HCT116 (cell line): ENCODE measurements at regions not wholly inside any gene's neighbourhood (a gene's known extent, or its start where the extent isn't known, plus 50 kb on each side); places are given as distances from the start of the nearest gene placed in this dataset.

Source experiments
- ATAC-seq: fragments of 200-7000 bp; cut with Tn5 transposase; 2 replicates; pipeline ENCODE4 v1.9.1; 2020; ENCODE audit warnings: mild to moderate bottlenecking, moderate library complexity
- BruUV-seq: library from RNA; stranded (reverse); fragments of 400-500 nt; replicated peaks from 2 replicates; lab custom pipeline; 2021; lab: Mats Ljungman, UMichigan
- CTCF ChIA-PET: fragments of 300-600 bp; sonication (Branson Sonifier 250); formaldehyde crosslinking; loops from one replicate; lab custom pipeline; 2021; ENCODE audit warnings: antibody characterized with exemption; lab: Charles Lee
- POLR2A ChIA-PET: fragments of 300-600, 350-600 bp; sonication (Branson Sonifier 250); formaldehyde crosslinking; loops from one replicate; lab custom pipeline; 2021; ENCODE audit warnings: antibody characterized with exemption; lab: Charles Lee
- RAD21 ChIA-PET, 2 experiments: fragments of 300-600 bp; sonication (Branson Sonifier 250); formaldehyde crosslinking; loops; one replicate each; lab custom pipeline; 2023; ENCODE audit warnings: low total read pairs in 2 of 2; ENCODE audit not compliant: uncharacterized antibody in 2 of 2, unreplicated experiment in 2 of 2, low non-redundant PET in 1 of 2; lab: Charles Lee
- DNase-seq: peaks from one replicate; pipeline ENCODE4 v3.0.0-alpha.2; 2010; ENCODE audit warnings: low read depth, low spot score
- H2AFZ ChIP-seq: fragments of 200-600 bp; shearing (Covaris generic), sonication (generic); 2 replicates; pipeline ENCODE4 v1.6.1; 2017; ENCODE audit warnings: low read depth, mixed run types, mixed read lengths, antibody characterized with exemption, low read length; ENCODE audit not compliant: poor library complexity, severe bottlenecking
- H3K27ac ChIP-seq: 2 replicates; pipeline ENCODE4 v1.5.1; 2012; ENCODE audit warnings: low read depth, low read length
- H3K27me3 ChIP-seq: fragments of 200-600 bp; sonication (generic); 2 replicates; pipeline ENCODE4 v1.6.1; 2016; ENCODE audit warnings: mixed run types, low read length, mixed read lengths; ENCODE audit not compliant: insufficient read depth
- H3K36me3 ChIP-seq, 2 experiments: fragments of 200-500 bp in 1 of 2; fragments of 200-600 bp in 1 of 2; sonication (Bioruptor generic) in 1 of 2; sonication (generic) in 1 of 2; 2 replicates each; pipeline versions ENCODE4 v1.5.1 to v1.6.1; 2014 to 2016; ENCODE audit warnings: low read length in 2 of 2, inconsistent platforms in 1 of 2, mixed read lengths in 1 of 2, mixed run types in 1 of 2; ENCODE audit not compliant: insufficient read depth in 2 of 2, control insufficient read depth in 1 of 2
- H3K4me1 ChIP-seq, 2 experiments: fragments of 200-600 bp in 1 of 2; sonication (generic) in 1 of 2; 2 replicates each; pipeline versions ENCODE4 v1.5.1 to v1.6.1; 2012 to 2017; ENCODE audit warnings: low read length in 2 of 2, inconsistent platforms in 1 of 2, mild to moderate bottlenecking in 1 of 2, mixed read lengths in 1 of 2, mixed run types in 1 of 2, moderate library complexity in 1 of 2; ENCODE audit not compliant: insufficient read depth in 2 of 2, control insufficient read depth in 1 of 2
- H3K4me2 ChIP-seq: fragments of 200-600 bp; sonication (generic); 2 replicates; pipeline ENCODE4 v1.6.1; 2017; ENCODE audit warnings: mixed run types, low read length, mixed read lengths
- H3K4me3 ChIP-seq, 2 experiments: fragments of 200-600 bp in 1 of 2; sonication (generic) in 1 of 2; replicated peaks in 1 of 2; 2 replicates each; pipeline ENCODE4 v1.5.1; 2011 to 2016; ENCODE audit warnings: low read length in 2 of 2, control low read depth in 1 of 2, low read depth in 1 of 2, mild to moderate bottlenecking in 1 of 2, mixed read lengths in 1 of 2, mixed run types in 1 of 2
- H3K79me2 ChIP-seq: fragments of 200-600 bp; sonication (generic); 2 replicates; pipeline ENCODE4 v1.6.1; 2017; ENCODE audit warnings: mild to moderate bottlenecking, mixed run types, low read length, moderate library complexity, mixed read lengths; ENCODE audit not compliant: insufficient read depth
- H3K9ac ChIP-seq: fragments of 200-600 bp; sonication (generic); 2 replicates; pipeline ENCODE4 v1.6.1; 2016; ENCODE audit warnings: low read length, mixed read lengths
- H3K9me2 ChIP-seq: fragments of 200-600 bp; sonication (generic), shearing (Covaris generic); 2 replicates; pipeline ENCODE4 v1.6.1; 2017; ENCODE audit warnings: mixed run types, mild to moderate bottlenecking, moderate library complexity; ENCODE audit not compliant: insufficient read depth
- H3K9me3 ChIP-seq, 2 experiments: fragments of 200-500 bp in 1 of 2; fragments of 200-600 bp in 1 of 2; sonication (Bioruptor generic) in 1 of 2; sonication (generic) in 1 of 2; 2 replicates each; pipeline ENCODE4 v1.6.1; 2014 to 2017; ENCODE audit warnings: low read length in 2 of 2, mixed read lengths in 2 of 2, inconsistent platforms in 1 of 2, low read depth in 1 of 2, mild to moderate bottlenecking in 1 of 2, mixed run types in 1 of 2, moderate library complexity in 1 of 2; ENCODE audit not compliant: control insufficient read depth in 1 of 2, insufficient read depth in 1 of 2
- H4K20me1 ChIP-seq: fragments of 200-600 bp; sonication (generic), shearing (Covaris generic); 2 replicates; pipeline ENCODE4 v1.6.1; 2017; ENCODE audit warnings: mixed run types, mild to moderate bottlenecking, moderate library complexity; ENCODE audit not compliant: insufficient read depth
- CBX3 ChIP-seq: IDR thresholded peaks from 2 replicates; pipeline ENCODE4 v1.6.1; 2012; ENCODE audit warnings: low read depth
- CEBPB ChIP-seq: IDR thresholded peaks from 2 replicates; pipeline ENCODE4 v1.6.1; 2012; ENCODE audit warnings: low read depth
- CTCF ChIP-seq, 3 experiments: fragments of 200-600 bp in 1 of 3; sonication (generic) in 1 of 3; IDR thresholded peaks in 2 of 3; conservative IDR thresholded peaks in 1 of 3; 2 replicates each; pipeline ENCODE4 v1.5.1; 2012 to 2017; ENCODE audit warnings: low read depth in 2 of 3, low read length in 2 of 3, antibody characterized with exemption in 1 of 3, borderline replicate concordance in 1 of 3, control low read depth in 1 of 3, mild to moderate bottlenecking in 1 of 3, mixed read lengths in 1 of 3, mixed run types in 1 of 3, moderate library complexity in 1 of 3; ENCODE audit not compliant: insufficient read depth in 1 of 3
- ELF1 ChIP-seq: IDR thresholded peaks from 2 replicates; pipeline ENCODE4 v1.6.1; 2012; ENCODE audit warnings: low read depth, borderline replicate concordance
- EZH2 ChIP-seq: fragments of 200-600 bp; sonication (generic); IDR thresholded peaks from 2 replicates; pipeline ENCODE4 v1.6.1; 2017; ENCODE audit warnings: antibody characterized with exemption, mixed run types
- FOSL1 ChIP-seq: IDR thresholded peaks from 2 replicates; pipeline ENCODE4 v1.6.1; 2012; ENCODE audit warnings: low read depth
- POLR2A ChIP-seq: IDR thresholded peaks from 2 replicates; pipeline ENCODE4 v1.7.0; 2011; ENCODE audit warnings: borderline replicate concordance; ENCODE audit not compliant: insufficient read depth, insufficient read length; ENCODE audit errors: extremely low read depth
- POLR2AphosphoS5 ChIP-seq: IDR thresholded peaks from 2 replicates; pipeline ENCODE4 v1.6.1; 2011; ENCODE audit warnings: mild to moderate bottlenecking, low read depth, low read length, moderate library complexity
- RAD21 ChIP-seq: IDR thresholded peaks from 2 replicates; pipeline ENCODE4 v1.6.1; 2012; ENCODE audit warnings: low read depth, mild to moderate bottlenecking
- TCF7L2 ChIP-seq: IDR thresholded peaks from 2 replicates; pipeline ENCODE4 v1.7.0; 2011; ENCODE audit warnings: borderline replicate concordance, inconsistent platforms; ENCODE audit not compliant: insufficient read depth, insufficient read length; ENCODE audit errors: extremely low read depth
- YY1 ChIP-seq: IDR thresholded peaks from 2 replicates; pipeline ENCODE4 v1.6.1; 2011; ENCODE audit warnings: low read length, low read depth, moderate library complexity, mild to moderate bottlenecking; ENCODE audit not compliant: insufficient replicate concordance; ENCODE audit errors: extremely low read depth
- ZFX ChIP-seq: fragments of 450-650 bp; IDR thresholded peaks from 2 replicates; pipeline ENCODE4 v1.6.1; 2017
- ZNF274 ChIP-seq: fragments of 200-500 bp; sonication (Bioruptor generic); IDR thresholded peaks from 2 replicates; pipeline ENCODE4 v1.6.1; 2014; ENCODE audit warnings: mild to moderate bottlenecking, low read depth, low read length, inconsistent platforms
- intact Hi-C: fragments of 100-400 bp; cut with micrococcal nuclease; formaldehyde crosslinking; loops from 2 replicates; pipeline ENCODE4 v1.10.0; 2022

GRCh38 chr7:3245721-3246120, 55.3 kb upstream of the SDK1 start:
- Histone ChIP-seq H3K36me3 (no peaks in the 10 kb centered on the region), H3K9ac (no peak overlapping the region), H3K79me2 (no peaks in the 10 kb centered on the region), H3K27me3 (no peaks in the 10 kb centered on the region), H2AFZ (no peak overlapping the region), H3K27ac (no peak overlapping the region), H3K4me2 (no peak overlapping the region), H3K4me3 (no peak overlapping the region), H3K4me1 (peaks cover 20 to 22% of the 10 kb centered on the region in 2 experiments), H3K9me2 (no peaks in the 10 kb centered on the region), H4K20me1 (no peaks in the 10 kb centered on the region), H3K9me3 (peaks cover 0 to 3% of the 10 kb centered on the region in 2 experiments; a peak in 1 of 4 replicates)
- DNase-seq, result no peak
- ChIA-PET POLR2A (no interaction called here), CTCF (no interaction called here), RAD21 (no interaction called here)
- TF ChIP-seq FOSL1 (no peak), CBX3 (no peak), ZNF274 (no peak), ZFX (no peak), CEBPB (no peak), POLR2AphosphoS5 (no peak), EZH2 (no peak), RAD21 (no peak), TCF7L2 (no peak), ELF1 (no peak), YY1 (no peak), CTCF (IDR thresholded peaks at IDR 0.05 in 2 of 3, conservative IDR thresholded peaks at IDR 0.05 in 1 of 3; ENCODE audit: borderline replicate concordance in 1 of 3, insufficient read depth in 1 of 3, low read depth in 2 of 3, low read length in 2 of 3) (no peak), POLR2A (no peak)
- BruUV-seq, result no TSS peak
- no peak for ATAC-seq
- intact Hi-C loops, result no loop called here
